Left renal pelvis (tissue), 4 donors: ENCODE measurements at regions not wholly inside any gene's neighbourhood (a gene's known extent, or its start where the extent isn't known, plus 50 kb on each side); places are given as distances from the start of the nearest gene placed in this dataset.
"Not testable (repeated sequence)": the region's sequence is repeated elsewhere in the genome, so short reads cannot be mapped to it uniquely, and the experiment has no call there.

Source experiments
- DNase-seq, 4 donors: peaks; one replicate each; pipeline ENCODE4 v3.0.0-alpha.2; 2013; ENCODE audit warnings: low read depth in 4 of 4, low spot score in 3 of 4

DNA sequence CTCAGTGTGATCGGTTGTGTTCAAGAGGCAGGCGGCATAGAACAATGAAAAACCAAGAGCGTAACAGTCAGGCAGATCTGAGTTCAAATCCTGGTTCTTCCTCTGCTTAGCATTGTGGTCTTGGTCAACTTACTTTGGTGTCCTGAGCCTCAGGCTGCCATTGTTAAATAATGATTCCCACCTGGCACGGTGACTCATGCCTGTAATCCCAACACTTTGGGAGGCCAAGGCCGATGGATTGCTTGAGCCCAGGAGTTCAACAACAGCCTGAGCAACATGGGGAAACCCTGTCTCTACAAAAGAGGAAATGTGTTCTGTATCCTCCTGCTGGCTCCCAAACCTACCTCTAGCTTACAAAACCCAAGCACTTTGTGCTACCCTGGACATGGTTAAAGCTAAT, 129.0 kb upstream of the STX18 start:
- no peak for DNase-seq

DNA sequence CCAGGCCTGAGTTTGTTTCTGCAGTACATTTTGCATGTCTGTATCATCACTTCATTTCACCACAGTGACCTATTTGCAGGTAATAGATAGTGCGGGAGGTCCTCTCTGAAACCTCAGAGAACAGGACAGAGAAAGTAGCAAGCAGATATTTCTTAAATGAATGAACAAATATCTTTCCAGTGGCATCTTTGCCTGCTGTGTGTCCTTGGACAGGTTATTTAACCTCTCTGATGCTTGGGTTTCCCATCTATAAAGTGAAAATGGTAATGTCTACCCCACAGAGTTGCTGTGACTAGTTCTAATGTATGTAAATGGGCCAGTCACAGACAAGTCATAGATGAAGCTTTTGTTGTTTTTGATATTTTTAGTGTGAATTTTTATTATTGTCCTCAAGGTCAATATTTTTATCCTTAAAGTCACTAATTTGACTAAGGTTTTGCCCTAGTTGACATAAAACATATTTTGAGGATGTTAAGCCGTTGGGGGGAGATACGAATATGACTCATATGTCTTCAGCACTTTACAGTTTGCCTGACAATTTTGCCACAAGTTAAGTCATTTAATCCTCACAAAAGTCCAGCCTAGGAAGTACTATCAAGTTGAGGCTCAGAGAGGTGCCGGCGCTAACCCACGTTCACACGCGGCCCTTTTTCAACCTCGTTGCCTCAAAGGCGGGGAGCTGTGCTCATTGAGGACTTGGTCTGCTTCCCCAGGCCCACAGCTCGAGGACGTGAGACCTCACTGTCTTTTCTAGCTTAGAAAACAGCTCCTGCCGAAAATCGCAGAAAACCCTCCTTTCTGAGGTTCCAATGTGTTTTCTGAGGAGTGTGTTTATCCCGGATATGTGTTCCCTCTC, 126.7 kb upstream of the STX18 start:
- no peak for DNase-seq

DNA sequence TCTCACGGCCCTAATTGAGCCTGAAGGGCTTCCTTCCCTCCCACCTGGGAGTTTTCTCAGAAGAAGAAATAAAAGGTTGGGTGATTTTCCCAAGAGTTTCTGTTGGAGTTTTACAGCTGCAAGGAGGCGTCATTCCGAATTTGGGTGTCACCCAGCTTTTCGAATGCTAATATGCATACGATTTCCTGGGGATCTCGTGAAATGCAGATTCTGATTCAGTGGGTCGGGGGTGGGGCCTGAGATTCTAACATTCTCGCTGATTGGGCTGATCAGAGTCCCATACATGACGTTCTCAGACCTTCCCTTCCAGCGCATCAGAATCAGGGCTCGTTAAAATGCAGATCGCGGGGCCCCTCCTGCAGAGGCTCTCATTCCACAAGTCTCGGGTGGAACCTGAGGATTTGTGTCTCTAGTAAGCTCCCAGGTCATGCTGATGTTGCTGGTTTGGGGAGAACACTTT, 125.8 kb upstream of the STX18 start:
- no peak for DNase-seq

DNA sequence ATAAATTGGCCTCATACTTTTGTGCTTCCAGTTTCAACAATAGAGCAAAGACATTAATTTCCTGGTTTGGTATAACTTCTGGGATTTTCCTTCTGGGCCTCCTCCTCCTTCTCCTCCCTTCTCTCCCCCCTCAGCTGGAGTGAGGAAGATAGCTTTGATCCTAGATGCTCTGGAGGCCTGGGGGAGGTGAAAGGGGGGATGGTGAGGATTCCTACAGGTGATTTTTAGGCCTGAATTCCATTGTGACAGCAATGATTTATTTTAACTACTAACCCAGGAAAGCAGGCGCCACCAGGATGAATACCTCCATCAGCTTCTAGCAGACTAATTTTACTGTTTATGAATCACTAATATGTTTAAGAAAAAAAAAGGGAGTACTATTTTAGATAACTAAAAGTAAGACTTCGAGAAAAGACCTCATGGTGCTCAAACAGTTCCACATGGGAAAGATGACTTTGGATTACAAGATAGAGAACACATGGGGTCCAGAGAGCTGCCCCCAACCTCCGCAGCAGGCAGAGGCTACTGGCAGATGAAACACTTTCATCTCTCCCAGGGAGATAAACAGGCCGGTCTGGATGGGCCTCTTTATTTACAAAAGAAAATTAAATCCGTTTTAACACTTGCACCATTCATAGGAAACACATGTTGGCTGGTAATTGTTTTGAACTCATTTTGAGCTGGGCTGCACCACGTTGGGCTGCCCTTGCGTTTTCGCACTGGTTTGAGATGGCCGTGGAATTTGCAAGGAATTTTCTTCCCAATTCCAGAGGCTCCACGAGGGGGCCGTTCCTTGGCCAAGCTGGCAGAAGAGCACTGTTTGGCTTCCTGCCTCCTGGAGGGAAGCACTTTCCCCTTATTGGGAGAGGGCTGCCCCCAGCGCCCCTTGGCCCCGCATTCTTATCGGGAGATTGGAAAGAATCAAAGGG, 125.1 kb upstream of the STX18 start:
- DNase-seq = no peak

DNA sequence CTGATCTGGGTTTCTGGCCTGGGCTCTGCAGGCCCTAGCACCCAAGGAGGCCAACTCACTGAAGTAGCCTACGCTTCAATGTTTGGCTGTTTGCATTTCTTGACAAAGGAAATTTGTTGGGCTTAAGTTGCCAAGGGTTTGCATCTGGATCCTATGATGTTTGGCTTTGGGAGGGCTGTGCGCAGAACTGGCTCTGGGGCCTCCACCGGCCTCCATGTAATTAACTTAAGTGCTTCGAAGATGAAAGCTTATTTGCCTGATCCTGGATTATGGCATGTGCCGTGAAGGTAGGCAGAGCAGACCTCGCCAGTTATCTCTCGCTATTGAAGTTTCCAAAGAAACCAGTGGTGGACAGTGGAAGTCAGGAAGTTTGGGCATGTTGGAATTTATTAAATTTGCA, 124.3 kb upstream of the STX18 start:
- DNase-seq = no peak

DNA sequence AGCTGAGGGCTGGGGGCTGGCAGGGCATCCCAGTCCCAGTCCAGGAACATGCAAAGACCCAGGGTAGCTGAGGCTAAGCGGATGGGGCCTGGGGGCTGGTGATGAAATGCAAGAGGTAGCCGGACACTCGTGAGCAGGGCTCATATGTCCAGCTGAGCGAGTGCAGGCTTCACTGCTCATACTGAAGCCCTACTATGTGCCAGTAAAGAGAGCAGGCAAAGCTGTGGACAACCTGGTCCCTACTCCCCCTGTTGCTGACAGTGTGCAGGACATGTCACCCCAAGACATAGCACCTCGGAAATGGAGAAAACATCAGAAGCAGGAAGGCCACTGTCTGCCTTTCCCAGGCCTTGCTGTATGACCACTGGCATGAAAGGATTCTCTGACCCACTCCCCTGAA, 122.4 kb upstream of the STX18 start:
- DNase-seq = no peak

DNA sequence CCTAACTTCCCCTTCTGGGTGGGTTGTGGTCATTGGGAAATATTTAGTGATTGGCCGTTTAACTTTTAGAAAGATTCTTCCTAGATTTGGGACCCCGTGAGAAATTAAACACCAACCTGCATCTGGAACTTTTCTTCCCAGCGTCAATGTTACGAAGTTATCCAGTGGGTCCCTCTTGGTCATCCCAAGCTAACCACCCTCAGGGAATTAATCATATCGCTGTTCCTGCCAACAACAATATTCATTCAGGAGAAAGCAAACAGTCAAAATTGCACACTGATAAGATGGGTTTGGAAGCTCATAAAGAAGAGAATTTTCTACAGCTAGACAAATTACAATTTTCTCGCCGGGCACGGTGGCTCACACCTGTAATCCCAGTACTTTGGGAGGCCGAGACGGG, 121.2 kb upstream of the STX18 start:
- no peak for DNase-seq

DNA sequence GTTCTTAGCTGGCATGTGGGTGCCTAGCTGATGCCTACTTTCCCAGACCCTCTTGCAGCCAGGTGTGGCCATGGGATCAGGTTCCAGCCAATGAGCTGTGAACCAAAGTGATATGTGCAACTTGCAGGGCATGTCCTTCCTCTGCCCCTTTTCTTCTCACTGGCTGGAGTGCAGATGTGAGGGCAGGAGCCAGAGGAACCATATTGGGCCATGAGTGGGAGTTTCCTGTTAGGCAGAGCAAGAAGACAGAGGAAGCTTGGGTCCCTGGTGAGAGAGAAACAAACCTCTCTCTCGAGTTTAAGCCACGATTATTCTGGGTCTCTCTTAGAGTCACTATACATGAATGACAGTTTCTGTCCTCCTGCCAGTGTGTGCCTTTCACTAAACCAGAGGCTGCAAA, 120.4 kb upstream of the STX18 start:
- no peak for DNase-seq

DNA sequence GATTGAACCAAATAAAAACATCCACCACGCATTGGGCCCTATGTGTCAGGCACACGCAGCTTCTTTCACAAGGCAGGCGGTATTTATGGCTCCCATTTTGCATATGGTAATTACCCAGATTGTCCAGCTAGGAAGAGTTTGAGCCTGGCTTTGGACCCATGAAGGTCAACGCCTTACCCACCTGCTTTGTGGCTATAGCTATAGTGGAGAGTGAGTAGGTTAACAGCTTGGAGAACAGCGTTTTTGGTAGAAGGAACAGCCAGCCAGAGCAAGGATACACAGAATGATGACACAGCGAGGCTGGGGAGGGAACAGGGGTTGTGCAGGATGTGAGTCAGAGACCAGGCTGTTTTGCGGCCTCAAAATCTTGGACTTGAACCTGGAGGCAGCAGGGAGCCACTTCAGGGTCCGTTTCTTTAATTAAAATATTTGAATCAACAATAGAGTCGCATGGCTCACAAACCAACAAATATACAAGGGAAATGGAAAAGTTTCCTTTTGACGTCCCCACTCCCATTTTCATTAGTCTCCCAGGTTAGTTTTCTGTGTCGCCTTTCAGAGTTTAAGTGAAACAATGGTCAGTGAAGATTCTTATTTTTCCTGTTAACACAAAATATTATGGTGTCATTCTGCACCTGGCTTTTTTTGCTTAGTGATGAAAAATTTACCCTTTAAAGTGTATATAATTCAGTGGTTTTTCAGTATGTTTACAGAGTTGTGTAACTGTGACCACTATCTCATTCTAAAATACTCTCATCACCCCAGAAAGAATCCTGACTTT, 118.2 kb upstream of the STX18 start:
- DNase-seq = no peak

DNA sequence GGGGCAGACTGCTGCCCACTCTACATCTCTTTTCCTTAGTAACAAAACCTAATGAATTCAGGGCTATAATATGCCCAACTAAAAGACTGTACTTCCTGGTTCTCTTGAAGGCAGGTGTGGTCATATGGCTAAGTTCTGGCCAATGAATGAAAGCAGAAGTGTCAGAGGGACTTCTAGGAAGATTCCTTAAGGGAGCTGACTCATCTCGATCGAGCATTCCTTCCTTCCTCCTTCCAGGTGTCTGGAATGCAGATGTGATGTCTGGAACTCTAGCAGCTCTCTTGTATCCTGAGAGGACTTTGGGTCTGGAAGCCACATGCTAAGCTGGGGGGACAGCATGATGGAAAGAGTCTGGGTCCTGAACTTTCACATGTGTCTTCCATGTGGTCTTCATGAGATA, 116.2 kb upstream of the STX18 start:
- DNase-seq = no peak

DNA sequence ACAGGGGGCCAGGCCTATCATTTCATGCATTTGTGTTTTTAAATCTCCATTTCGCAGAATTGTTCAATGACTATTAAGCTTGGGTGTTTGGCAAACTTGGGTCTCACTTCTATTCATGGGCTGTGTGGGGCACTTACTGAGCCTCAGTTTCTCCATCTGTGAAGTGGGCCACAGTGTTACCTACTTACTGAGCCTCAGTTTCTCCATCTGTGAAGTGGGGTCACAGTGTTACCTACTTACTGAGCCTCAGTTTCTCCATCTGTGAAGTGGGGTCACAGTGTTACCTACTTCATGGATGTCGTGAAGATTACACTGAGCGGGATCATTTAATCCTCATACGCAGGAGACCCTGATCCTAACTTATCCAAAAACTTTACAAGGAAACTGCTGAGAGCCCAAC, 115.1 kb upstream of the STX18 start:
- no peak for DNase-seq

DNA sequence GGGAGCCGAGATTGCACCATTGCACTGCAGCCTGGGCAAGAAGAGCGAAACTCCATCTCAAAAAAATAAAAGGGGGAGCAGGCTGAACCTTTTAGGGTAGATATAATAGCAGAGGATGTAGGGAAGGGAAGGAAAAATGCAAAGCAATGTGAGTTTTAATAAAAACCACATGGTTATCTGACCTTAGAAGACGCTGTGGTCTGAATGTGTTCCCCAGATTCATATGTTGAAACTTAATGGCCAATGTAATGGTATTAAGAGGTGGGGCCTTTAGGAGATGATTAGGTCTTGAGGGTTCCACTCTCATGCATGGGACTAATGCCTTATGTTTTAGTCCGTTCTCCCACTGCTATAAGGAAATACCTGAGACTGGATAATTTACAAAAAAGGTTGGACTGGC, 114.1 kb upstream of the STX18 start:
- no peak for DNase-seq

DNA sequence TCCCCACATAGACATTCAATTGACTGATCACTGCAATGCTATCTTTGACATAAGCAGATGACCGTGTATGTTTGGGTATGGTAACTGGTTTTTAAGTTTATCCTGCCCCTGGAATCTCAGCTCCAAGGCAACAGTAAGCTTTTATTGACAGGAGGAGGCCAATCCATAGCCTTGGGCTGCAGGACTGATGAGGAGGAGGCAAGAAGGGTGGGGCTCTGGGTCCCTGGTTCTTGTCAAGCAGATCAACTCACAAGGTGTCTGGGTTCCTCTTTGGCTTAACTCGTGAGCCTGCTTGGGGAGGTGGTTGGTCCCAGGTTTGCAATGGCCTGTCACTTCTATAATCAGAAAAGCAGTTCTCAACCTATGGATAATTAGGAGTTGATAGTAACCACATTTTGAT, 113.2 kb upstream of the STX18 start:
- DNase-seq = no peak

DNA sequence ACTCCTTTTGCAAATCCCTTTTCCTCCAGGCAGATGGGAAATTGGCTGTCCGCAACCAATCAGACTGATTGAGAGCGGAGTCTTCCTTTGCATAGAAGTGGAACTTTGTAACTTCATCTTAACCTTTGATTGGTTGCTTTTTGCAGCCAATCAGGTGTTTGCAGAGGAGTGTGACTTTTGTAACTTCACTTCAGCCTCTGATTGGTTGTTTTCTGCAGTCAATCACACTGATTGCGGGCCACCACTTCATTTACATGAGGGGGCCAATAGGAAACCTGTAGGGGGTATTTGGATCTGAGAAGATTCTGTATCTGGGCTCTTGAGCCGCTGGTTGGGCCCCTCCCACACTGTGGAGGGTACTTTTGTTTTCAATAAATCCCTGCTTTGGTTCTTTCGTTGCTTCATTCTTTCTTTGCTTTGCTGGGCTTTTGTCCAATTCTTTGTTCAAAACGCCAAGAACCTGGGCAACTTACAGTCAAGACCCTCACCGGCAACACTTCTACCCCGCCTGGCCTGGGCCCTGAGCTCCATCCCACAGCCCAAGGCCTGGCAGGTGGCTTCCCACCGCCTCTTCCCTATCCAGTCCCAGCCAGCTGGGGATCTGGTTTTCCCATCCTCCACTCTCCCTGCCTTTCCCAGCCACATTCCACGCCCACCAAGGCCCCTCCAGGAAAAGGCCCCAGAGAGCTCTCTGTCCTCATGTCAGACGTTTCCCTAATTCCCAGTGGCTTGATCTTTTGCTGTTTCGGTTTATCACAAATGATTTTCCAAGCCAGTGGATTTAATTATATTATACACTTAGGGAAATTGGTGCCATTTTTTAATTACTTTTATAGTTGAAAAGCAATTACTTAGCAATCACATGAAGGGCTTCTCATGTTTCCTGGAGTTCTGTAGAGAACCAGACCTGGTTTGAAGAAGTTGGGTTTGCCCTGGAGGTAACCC, 110.2 kb upstream of the STX18 start:
- no peak for DNase-seq

DNA sequence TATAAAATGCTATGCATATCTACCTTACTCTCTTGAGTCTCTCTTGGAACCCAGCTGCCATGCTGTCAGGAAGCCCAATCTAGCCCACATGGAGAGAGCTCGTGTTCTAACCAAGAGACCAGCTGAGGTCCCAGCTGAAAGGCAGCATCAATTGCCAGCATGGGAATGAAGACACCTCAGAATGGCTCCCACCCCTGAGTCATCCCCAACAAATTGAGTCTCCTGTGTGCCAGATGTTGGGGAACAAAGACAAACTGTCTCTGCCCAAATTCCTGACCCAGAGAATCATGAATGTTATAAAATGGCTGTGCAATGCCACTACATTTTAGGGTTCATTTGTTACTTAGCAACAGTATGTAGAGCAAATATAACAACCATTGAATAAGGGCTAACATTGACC, 105.2 kb upstream of the STX18 start:
- DNase-seq = no peak

DNA sequence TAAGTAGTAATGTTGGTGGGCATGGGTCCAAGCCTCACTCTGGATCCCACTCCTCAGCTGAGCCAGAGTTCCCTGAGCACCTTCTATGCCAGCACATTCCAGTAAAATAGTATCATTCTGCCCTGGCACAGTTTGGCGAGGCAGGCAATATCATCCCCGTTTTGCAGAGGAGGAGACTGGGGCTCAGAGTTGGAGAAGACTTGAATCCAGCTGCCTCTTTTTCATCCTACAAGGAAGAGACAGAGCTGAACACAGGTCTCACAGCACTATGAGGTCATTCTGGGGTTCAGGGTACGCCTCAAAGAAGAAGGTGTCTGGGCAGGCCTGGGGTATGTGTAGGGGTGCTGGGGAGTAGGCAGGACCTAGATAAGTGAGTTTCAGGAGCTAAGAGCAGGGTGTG, 103.9 kb upstream of the STX18 start:
- DNase-seq = no peak

DNA sequence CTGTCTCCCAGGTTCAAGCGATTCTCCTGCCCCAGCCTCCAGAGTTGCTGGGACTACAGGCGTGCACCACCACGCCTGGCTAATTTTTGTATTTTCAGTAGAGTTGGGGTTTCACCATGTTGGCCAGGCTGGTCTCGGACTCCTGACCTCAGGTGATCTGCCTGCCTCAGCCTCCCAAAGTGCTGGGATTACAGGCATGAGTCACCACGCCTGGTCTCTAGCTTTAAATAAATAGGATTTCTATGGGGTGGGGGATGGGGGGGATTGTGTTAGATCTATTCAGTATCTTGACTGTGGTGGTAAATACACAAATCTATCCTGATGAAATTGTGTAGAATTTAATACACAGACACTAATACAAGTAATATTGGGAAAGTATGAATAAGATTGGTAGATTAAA, 102.4 kb upstream of the STX18 start:
- DNase-seq = not testable (repeated sequence)

DNA sequence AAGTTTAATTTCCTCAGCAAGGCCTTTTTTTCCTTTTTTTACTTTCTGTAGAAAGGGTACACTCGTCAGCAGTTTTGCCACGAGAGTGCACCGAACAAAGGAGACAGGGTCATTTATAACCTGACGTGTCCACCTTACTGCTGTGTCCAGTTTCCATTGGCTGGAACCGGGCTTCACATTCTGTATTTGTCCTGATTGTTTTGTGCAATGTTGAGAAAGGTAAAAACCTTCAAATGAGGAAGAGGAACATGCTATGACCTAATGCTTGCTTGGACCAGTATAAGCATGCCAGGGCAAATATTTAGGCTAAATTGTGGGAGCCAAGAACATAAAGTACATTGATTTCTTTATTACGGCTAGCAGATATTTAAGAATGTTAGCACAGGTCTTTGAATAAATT, 101.9 kb upstream of the STX18 start:
- DNase-seq = not testable (repeated sequence)

DNA sequence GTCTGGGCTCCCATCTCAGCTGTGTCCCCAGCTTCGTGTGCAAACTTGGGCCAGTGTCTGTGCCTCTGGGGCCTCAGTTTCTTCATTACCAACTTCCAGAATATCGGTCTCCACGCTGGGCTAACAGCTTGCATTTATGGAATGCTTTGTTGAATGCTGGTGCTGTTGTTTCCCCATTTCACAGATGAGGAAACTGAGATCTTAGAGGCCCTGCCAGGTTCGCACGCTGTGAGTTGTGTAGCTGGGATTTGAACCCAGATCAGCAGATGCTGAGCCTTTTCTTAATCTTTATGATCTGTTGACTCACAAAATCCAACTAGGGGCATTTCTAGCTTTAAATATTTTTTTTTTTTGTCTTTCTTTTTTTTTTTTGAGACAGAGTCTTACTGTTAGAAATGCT, 101.5 kb upstream of the STX18 start:
- no peak for DNase-seq

DNA sequence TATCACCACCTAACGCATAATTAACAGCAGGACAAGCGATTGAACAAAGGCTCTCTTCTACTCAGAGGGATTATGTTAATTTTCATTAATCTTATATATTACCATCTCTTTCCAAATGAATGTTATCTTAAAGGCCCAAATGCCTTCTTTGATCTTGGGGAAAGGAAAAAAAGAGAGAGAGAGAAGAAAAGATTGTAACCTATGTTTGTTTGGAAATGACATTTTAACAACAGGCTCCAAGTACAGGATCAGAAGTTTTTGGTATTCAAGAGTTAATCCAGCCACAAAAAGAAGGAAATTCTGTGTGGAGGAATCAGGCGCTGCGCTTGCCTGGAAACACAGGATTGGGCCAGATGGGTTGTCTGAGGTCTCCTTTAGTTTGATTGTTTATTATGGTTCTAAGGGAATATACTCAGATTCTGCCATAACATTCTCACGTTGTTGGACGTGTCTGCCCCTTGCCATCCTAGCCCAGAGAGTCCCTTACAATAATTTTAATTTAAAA, 100.7 kb upstream of the STX18 start:
- no peak for DNase-seq
